H1 (cell line): ENCODE measurements at regions not wholly inside any gene's neighbourhood (a gene's known extent, or its start where the extent isn't known, plus 50 kb on each side); places are given as distances from the start of the nearest gene placed in this dataset.

Experiments used
- CHD7 ChIP-seq: fragments of 300-600 bp; sonication (generic); IDR thresholded peaks from 2 replicates; pipeline ENCODE4 v1.7.1; 2012; ENCODE audit warnings: low read length, moderate library complexity, mild to moderate bottlenecking, inconsistent platforms; ENCODE audit not compliant: insufficient replicate concordance
- KDM4A ChIP-seq: IDR thresholded peaks from one replicate; pipeline ENCODE4 v1.7.1; 2012; ENCODE audit warnings: low read depth, mild to moderate bottlenecking, moderate library complexity, low read length, inconsistent platforms; ENCODE audit not compliant: severe bottlenecking
- MAX ChIP-seq: IDR thresholded peaks from 2 replicates; pipeline ENCODE4 v1.6.1; 2012; ENCODE audit warnings: inconsistent platforms
- NANOG ChIP-seq: IDR thresholded peaks from 2 replicates; pipeline ENCODE4 v1.6.1; 2011; ENCODE audit warnings: low read length, low read depth, mild to moderate bottlenecking, inconsistent platforms; ENCODE audit not compliant: insufficient read depth, poor library complexity, severe bottlenecking
- POU5F1 ChIP-seq: IDR thresholded peaks from 2 replicates; pipeline ENCODE4 v1.6.1; 2011; ENCODE audit warnings: low read depth, mild to moderate bottlenecking, low read length, moderate library complexity
- RBBP5 ChIP-seq: IDR thresholded peaks from 2 replicates; pipeline ENCODE4 v1.7.1; 2012; ENCODE audit warnings: low read depth, mild to moderate bottlenecking, inconsistent platforms, low read length, moderate library complexity, borderline replicate concordance
- SP4 ChIP-seq: IDR thresholded peaks from 2 replicates; pipeline ENCODE4 v1.6.1; 2012; ENCODE audit warnings: low read length, inconsistent platforms
- TAF7 ChIP-seq: optimal IDR thresholded peaks from 2 replicates; pipeline ENCODE3; 2011; ENCODE audit warnings: low read depth, mild to moderate bottlenecking, inconsistent platforms, low read length, moderate library complexity, borderline replicate concordance
- USF2 ChIP-seq: IDR thresholded peaks from 2 replicates; pipeline ENCODE4 v1.6.1; 2011; ENCODE audit warnings: low read length, improper control_type of control experiment

- TF ChIP-seq CHD7 (no peak), RBBP5 (no peak), POU5F1 (no peak), TAF7 (no peak), SP4 (no peak), KDM4A (no peak), NANOG (no peak), USF2 (no peak), MAX (no peak)
Observed at GRCh38 chr12:11953523-11953922, 117.2 kb upstream of the BCL2L14 start (continued).
